HG02884 (cell line): ENCODE measurements at regions not wholly inside any gene's neighbourhood (a gene's known extent, or its start where the extent isn't known, plus 50 kb on each side); places are given as distances from the start of the nearest gene placed in this dataset.
"Not testable (repeated sequence)": the region's sequence is repeated elsewhere in the genome, so short reads cannot be mapped to it uniquely, and the experiment has no call there.

Experiments used
- ATAC-seq: cut with Tn5 transposase; IDR thresholded peaks from one replicate; pipeline ENCODE4 v1.9.1; 2021; ENCODE audit warnings: mild to moderate bottlenecking, moderate library complexity; ENCODE audit not compliant: unreplicated experiment

DNA sequence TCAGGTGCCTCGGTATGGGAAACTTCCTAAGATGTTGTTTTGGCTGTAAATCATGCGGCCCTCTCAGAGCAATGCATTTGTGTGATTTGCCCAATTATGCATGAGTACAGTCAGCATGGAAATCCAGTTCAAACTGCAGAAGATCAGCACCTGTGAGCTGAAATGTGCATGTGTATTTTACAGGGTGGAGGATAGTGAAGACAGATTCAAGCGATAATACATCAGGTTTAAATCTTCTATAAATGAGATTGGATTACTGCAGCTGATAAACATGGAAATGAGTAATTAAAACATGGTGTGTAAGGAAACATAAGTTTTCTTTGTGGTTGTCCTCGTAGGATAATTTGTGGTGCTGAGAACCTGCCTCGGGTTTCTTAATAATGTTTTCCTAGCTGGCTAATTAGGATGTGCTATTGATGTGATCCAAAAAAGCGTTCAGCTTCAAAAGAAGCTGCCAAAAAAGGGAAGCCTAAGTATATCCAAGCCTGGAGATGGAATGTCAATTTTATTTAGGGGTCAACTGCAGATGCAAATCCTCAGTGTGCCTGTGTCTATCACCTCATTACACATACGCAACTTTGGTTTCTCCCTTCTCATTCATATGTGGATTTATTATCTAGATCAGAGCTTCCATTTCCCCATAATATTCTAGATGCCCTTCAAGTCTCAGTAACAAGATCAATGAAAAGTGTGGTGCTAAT lies 117.1 kb upstream of the CCDC28A start:
- ATAC-seq: no peak

DNA sequence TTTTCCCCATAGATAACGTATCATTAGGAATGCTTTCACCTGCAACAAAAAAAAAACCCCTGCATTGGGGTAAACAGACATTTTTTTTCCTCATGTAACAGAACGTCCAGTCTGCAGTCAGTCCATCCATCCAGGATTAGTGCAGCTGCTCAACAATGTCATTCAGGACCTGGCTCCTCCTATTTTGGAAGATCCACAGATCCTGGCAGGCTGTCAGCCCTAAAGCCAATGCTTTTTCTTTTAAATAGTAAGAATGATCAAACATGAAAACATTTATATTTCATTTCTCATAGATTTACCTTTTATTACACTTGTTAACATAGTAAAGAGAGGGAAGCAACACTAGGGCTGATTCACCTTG lies 116.5 kb upstream of the CCDC28A start:
- no peak for ATAC-seq

GRCh38 chr6:138659998-138660397 lies 113.6 kb upstream of the CCDC28A start:
- ATAC-seq: no peak

GRCh38 chr6:138662471-138662870 lies 111.1 kb upstream of the CCDC28A start:
- no peak for ATAC-seq

GRCh38 chr6:138663892-138664291 lies 109.7 kb upstream of the CCDC28A start:
- no peak for ATAC-seq

DNA sequence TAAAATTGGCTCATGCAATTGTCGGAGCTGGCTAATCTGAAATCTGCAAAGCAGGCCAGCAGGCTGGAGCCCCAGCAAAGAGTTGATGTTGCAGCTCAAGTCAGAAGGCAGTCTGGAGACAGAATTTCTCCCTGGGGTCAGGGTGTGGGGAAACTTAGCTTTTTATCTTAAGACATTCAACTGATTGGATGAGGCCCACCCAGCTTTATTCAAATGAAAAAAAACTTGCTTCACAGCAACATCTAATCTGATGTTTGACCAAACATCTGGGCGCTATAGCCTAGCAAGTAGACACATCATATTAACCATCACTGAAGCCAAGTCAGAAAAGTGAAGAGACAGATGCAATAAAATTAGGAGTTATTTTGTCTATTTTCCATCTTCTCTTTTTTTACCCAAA lies 108.8 kb upstream of the CCDC28A start:
- no peak for ATAC-seq

GRCh38 chr6:138666636-138667035 lies 106.9 kb upstream of the CCDC28A start:
- ATAC-seq: no peak

- no peak for ATAC-seq
Measured at GRCh38 chr6:138667408-138667807, 106.2 kb upstream of the CCDC28A start.

- no peak for ATAC-seq
Measured at GRCh38 chr6:138671351-138671750, 102.2 kb upstream of the CCDC28A start.

- no peak for ATAC-seq
Measured at GRCh38 chr6:138673346-138674014, 100.1 kb upstream of the CCDC28A start.

GRCh38 chr6:138674444-138674843 lies 99.1 kb upstream of the CCDC28A start:
- ATAC-seq: not testable (repeated sequence)

DNA sequence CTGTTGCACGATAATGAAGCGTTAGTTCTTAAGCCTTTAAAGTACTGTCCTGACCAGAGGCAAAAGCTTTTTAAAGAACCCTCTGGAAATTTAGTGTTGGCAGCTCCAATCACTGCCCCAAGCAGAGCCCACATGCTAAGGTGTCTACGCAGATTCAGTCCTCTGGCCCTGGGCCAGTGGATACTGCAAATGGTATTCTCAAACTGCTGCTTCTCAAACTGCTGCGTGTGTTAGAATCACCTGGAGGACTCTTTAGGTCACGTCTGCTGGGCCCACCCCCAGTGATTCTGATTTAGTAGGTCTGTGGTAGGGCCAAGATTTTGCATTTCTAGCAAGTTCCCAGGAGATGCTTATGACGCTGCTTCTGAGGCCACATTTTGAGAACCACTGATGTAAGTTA lies 96.0 kb upstream of the CCDC28A start:
- no peak for ATAC-seq

DNA sequence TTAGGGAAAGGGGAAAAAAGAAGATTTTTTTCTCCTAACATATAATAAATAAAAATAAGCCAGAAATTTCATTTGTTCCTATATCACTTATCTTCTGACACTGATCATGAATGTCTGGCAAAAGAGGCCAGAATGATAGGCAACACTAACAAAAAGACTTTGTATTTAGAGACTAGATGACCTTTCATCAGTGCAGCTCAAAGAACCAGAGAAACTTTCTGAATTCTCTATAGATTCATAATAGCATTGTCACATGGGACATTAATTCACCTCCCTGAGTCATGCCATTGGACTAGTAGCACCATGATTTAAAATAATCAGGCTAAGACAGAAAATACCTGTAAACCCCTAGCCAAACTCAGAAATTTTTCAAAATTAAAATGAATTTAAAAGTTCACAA lies 95.4 kb upstream of the CCDC28A start:
- ATAC-seq: no peak

DNA sequence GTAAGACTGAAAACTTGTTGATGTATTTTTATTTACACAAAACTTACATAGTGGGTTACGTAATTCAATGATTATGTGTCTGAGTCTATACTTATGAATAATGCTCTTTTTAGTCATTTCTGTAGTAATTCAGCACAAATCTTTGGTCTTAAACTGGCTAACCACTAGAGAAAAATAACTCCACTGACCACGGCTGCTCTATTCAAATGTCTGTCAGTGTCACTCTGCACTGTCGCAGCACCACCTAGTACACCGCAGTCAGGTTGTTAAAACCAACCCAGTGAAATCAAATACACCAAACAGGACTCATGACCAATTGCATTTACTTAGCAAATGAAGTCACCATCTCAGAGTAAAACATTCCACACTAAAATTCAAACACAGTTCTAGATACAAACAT lies 93.5 kb upstream of the CCDC28A start:
- no peak for ATAC-seq

DNA sequence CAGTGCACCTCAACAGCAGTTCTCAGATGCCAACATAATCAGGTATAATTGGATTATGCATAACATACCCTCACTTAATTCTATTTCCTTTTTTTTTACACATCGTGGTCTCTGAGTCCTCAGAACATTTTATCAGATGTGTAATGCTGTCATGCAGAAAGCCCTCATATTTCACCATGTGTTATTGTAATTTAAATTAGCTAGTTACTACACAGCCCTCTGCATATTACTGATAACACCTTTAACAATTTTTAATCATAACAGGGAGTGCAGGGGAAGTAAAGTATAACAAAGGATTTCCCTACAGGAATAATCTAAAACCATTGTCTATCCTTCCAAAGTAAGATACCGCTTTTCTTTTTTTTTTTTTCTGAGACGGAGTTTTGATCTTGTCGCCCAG lies 91.9 kb upstream of the CCDC28A start:
- no peak for ATAC-seq

DNA sequence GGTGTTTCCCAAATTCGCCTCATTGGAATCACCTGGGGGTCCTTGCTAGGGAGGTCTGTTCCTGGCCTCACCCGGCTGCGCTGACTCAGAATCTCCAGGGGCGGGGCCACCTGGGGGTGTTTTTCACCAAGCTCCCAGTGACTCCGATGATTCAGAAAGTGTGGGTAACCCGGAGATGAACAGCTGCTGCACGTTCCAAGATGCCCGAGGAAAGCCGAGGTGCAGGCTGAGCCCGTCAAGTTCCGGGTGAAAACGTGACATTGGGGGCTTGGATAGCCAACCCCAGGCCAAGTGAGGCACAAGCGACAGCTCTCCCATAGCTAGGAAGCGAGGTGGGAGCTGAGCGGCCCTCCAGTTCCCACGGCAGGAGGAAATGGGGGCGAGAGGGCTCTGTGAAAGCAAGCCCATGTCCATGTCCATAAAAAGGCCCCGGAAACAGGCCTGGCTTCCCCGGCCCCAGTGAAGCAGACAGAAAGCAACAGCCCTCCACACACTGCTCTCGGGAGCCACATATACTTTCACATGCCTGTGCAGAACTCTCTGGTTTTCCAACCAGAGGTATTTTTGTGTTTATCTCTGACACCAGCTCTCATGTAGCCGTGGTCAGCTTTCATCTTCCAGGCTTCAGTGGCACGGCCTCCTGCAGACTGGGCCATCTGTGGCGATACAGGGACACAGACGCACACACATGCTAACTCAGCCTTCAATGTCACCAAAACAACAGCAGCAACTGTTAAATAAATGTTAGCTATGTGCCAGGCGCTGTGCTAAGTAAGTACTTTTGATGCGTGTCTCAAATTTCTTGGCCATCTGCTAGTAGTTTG lies 90.7 kb upstream of the CCDC28A start:
- no peak for ATAC-seq

DNA sequence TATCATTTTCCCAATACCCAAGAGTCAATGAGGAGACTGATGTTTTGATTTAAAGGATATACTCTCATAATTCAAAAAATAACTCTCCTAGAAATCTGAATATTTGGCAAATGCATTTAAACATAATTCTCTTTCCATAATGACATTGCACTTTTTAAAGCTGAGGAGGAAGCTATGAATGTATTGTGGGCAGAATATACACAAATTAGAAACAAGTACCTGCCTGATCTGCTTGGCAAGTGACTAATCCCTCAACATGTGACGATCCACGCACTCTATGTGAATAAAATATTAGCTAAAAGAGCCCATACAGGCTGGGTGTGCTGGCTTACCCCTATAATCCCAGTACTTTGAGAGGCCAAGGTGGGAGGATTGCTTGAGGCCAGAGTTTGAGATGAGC lies 88.3 kb upstream of the CCDC28A start:
- no peak for ATAC-seq

- no peak for ATAC-seq
Measured at GRCh38 chr6:138685781-138686180, 87.8 kb upstream of the CCDC28A start.

DNA sequence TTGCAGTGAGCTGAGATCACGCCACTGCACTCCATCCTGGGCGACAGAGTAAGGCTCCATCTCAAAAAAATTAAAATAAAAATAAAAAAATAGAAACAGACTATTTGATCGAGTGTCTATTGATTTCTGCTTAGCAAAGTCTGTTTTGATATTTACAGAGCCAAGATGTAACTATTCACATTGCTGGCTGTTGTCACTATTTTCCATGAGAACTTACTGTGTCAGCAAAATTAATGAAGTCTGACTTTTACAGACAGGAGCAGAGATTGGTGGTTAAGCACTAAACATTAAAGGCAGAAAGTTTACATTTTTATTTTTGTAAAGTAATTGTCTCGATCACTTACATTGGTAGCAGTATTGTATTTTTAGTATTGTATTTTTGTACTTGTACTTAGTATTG lies 85.0 kb upstream of the CCDC28A start:
- ATAC-seq: no peak

DNA sequence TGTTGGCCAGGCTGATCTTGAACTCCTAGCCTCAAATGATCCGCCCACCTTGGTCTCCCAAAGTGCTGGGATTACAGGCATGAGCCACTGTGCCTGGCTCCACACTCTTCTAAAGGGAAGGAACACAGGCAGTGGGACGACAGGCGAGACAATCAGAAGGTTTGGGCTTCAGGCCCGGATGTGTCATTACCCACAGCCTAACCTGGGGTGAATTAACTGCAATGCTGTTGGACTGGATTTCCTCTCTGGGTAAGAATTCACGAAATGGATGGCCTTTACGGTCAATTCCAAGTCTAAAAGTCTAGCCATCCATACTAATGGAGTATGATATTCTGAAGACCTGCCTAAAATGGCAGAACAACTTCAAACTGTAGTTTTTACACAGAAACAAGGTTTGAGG lies 83.7 kb upstream of the CCDC28A start:
- ATAC-seq: no peak

- ATAC-seq: no peak
Measured at GRCh38 chr6:138690975-138691594, 82.5 kb upstream of the CCDC28A start.
